Posterior vena cava (tissue), 2 donors: ENCODE measurements at regions not wholly inside any gene's neighbourhood (a gene's known extent, or its start where the extent isn't known, plus 50 kb on each side); places are given as distances from the start of the nearest gene placed in this dataset.
"Not testable (repeated sequence)": the region's sequence is repeated elsewhere in the genome, so short reads cannot be mapped to it uniquely, and the experiment has no call there.

ENCODE experiments used
- DNase-seq: peaks from one replicate; pipeline ENCODE4 v3.0.0-alpha.2; 2020; ENCODE audit warnings: low spot score
- intact Hi-C, 2 donors: fragments of 100-400 bp; cut with DNase I; formaldehyde crosslinking; loops; one replicate each; pipeline versions ENCODE4 v1.14.1 to v1.14.2; 2022 to 2023
- donor health status: DM: yes; HTN: yes; CAD: no.
- donor health status: DM: yes; HTN: yes; CAD: no.

GRCh38 chr14:22492622-22493542, 96.1 kb downstream of the DAD1 start:
- no peak for DNase-seq
- intact Hi-C loops: no loop called here

- no peak for DNase-seq
- intact Hi-C loops: no loop called here
Measured at GRCh38 chr14:22491683-22492621, 97.1 kb downstream of the DAD1 start.

DNA sequence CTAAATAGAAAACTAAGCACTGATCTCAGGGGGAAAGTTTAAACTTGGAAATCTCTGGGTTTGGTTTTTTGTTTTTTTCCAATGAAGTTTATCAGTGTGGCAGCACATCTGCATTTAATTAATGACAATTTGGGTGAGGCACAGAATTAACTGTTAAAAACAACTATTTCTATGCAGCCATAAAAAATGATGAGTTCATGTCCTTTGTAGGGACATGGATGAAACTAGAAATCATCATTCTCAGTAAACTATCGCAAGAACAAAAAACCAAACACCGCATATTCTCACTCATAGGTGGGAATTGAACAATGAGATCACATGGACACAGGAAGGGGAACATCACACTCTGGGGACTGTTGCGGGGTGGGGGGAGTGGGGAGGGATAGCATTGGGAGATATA, 98.0 kb downstream of the DAD1 start:
- DNase-seq, intact Hi-C loops: not testable (repeated sequence)

- DNase-seq: no peak
- intact Hi-C loops: no loop called here
Measured at GRCh38 chr14:22489957-22490950, 98.8 kb downstream of the DAD1 start.

GRCh38 chr14:22489244-22489545, 99.8 kb downstream of the DAD1 start:
- intact Hi-C loops: no loop called here
- no peak for DNase-seq

- intact Hi-C loops: no loop called here
- DNase-seq: no peak
Measured at GRCh38 chr14:22488522-22489243, 100.3 kb downstream of the DAD1 start.

GRCh38 chr14:22487941-22488340, 101.1 kb downstream of the DAD1 start:
- intact Hi-C loops: no loop called here
- DNase-seq: no peak

DNA sequence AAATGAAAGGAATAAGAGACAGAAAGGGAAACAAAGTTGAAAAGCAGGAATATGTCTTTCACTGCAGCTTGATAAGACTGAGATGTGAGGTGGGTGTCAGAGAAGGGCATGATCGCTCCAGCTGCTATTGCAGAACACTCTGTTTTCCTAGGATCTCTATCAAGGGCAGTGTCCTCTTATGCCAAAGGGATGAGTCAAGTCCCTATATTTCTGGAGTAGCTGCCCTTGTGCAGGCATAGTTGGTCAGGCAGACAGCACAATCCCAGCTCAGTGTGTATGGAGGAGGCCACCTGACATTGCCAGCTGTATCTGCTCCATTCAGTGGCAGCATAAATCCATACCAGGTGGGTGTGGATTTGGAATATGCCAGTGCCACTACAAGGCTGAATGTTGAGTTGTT, 101.6 kb downstream of the DAD1 start:
- DNase-seq: no peak
- intact Hi-C loops: no loop called here

GRCh38 chr14:22486675-22487074, 102.3 kb downstream of the DAD1 start:
- no peak for DNase-seq
- intact Hi-C loops: no loop called here

GRCh38 chr14:22485649-22486048, 103.4 kb downstream of the DAD1 start:
- intact Hi-C loops: no loop called here
- DNase-seq: no peak

DNA sequence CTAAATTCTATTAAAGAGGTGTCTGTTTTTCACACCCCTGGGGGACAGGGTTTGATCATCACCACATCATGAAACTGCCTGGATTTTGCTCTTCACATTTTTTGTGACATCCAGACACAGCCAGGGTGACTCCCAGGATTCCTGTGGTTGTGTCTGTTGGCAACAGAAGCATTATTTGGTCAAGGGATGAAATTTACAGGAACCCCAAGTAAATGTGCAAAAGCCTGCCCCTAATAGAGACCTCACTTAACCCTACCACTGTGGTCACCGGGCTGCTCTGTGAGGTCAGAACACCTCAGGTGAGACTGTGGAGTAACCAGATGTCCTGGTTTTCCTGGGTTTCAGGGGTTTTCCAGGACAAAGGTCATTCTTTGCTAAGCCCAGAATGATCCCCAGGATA, 103.8 kb downstream of the DAD1 start:
- intact Hi-C loops: no loop called here

GRCh38 chr14:22484632-22485031, 104.4 kb downstream of the DAD1 start:
- DNase-seq: no peak
- intact Hi-C loops: no loop called here

More for the DNA sequence above, 103.8 kb downstream of the DAD1 start:
- no peak for DNase-seq

DNA sequence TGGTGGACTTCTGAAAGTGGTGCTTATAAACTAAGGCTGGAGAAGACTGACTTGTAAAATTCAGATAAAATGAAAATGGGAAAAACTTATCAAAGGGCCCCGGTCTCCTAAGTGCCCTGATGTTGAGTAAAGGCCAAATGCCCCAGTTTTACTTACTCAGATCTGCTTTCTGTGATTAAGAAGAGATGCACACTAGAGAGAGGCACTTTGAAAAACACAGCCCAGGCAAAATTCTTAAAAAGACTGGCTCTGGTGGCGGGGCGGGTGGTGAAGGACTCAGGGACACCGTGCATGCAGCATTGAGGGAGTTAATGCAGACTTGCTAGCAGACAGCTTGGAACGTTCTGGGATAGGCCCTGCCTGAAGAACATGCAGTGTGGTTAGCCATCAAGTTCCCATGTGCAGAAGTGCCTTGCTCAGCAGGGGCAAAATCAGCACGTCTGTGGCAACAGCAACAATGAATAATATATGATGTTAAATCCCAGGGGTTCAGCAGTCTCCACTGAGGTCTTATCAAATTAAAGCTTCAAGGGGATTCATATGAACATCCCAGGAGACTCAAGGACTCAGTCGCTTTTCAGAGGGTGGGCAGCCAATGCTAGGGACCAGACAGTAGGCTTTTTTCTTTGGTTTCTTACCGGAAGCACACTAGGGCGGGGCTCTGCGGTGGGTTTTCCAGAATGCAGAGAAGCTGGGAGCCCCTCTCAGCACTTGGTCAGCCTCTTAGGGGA, 105.0 kb downstream of the DAD1 start:
- no peak for DNase-seq
- intact Hi-C loops: no loop called here

DNA sequence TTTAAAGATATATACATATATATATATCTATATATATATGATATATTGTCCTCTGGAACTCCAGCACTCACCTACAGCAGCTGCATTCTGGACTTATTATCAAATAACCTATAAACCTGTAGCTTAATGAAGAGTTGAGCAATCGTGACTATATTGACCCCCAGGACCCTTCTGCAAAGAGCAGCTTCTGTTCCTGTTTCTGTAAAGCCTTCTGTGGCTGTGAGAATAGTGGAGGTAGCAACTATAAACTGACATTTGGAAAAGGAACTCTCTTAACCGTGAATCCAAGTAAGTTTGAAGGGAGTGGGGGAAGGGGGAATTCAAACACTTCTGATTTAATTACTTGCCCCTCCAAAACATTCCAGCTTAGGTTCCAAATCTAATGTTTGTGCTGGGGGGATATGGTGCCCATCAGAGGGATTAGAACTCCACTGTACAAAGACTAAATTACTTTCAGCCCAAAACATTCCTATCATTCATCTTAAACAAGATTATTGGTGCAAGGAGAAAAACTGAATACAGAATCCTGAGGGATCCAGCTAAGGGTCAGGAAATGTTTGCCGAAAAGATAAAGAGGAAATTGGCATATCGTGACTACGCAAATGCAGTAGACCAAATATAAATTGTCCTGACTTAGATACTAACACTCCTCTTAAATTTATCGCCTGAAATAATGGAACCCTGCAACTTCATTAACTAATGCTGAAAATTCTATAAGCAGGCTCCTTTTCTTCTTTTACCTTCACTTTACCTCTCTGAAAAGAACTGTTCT, 106.1 kb downstream of the DAD1 start:
- DNase-seq: no peak
- intact Hi-C loops: no loop called here

DNA sequence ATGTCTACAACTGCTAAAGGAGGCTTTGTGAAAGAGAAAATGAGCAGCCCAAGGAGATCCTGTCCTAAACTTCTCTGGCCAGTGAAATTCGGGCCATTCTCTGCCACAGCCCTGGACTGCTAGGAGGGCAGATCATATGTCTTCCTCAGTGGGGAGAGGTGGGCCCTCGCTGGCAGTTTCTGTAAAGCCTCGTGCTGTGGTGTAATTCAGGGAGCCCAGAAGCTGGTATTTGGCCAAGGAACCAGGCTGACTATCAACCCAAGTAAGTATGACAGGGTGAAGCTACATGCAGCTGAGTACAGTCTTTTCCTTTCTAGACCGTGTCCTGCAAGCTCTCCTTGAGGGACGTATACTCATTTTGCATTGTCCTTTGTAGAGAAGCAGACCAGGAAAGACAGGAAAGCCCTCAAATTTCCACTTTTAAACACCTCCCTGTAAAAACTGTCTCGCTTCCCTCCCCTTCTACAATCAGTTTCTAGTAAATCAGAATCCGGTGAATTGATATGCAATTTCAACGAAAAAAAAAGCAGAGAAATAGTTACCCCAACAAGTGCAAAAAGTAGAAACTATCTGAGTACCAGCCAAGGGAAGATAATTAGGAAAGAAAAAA, 106.8 kb downstream of the DAD1 start:
- no peak for DNase-seq
- intact Hi-C loops: no loop called here

- no peak for DNase-seq
- intact Hi-C loops: no loop called here
Measured at GRCh38 chr14:22481546-22481945, 107.5 kb downstream of the DAD1 start.
